ENCODE measurements at regions not wholly inside any gene's neighbourhood (a gene's known extent, or its start where the extent isn't known, plus 50 kb on each side); places are given as distances from the start of the nearest gene placed in this dataset.

GRCh38 chr13:31051999-31052398, 109.7 kb downstream of the HSPH1 start:
- TF ChIP-seq, protein P1, sequence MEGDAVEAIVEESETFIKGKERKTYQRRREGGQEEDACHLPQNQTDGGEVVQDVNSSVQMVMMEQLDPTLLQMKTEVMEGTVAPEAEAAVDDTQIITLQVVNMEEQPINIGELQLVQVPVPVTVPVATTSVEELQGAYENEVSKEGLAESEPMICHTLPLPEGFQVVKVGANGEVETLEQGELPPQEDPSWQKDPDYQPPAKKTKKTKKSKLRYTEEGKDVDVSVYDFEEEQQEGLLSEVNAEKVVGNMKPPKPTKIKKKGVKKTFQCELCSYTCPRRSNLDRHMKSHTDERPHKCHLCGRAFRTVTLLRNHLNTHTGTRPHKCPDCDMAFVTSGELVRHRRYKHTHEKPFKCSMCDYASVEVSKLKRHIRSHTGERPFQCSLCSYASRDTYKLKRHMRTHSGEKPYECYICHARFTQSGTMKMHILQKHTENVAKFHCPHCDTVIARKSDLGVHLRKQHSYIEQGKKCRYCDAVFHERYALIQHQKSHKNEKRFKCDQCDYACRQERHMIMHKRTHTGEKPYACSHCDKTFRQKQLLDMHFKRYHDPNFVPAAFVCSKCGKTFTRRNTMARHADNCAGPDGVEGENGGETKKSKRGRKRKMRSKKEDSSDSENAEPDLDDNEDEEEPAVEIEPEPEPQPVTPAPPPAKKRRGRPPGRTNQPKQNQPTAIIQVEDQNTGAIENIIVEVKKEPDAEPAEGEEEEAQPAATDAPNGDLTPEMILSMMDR (conservative IDR thresholded peaks at IDR 0.05; ENCODE audit: low read length), result no peak
- no peak for TF ChIP-seq EZH2phosphoT487 (IDR thresholded peaks at IDR 0.05; ENCODE audit: borderline replicate concordance, low read depth, low read length)
